GM21381 (cell line): ENCODE measurements at regions not wholly inside any gene's neighbourhood (a gene's known extent, or its start where the extent isn't known, plus 50 kb on each side); places are given as distances from the start of the nearest gene placed in this dataset.
"Not testable (repeated sequence)": the region's sequence is repeated elsewhere in the genome, so short reads cannot be mapped to it uniquely, and the experiment has no call there.

Experiments
- ATAC-seq: cut with Tn5 transposase; IDR thresholded peaks from one replicate; pipeline ENCODE4 v1.9.1; 2021; ENCODE audit warnings: mild to moderate bottlenecking, moderate library complexity; ENCODE audit not compliant: unreplicated experiment

DNA sequence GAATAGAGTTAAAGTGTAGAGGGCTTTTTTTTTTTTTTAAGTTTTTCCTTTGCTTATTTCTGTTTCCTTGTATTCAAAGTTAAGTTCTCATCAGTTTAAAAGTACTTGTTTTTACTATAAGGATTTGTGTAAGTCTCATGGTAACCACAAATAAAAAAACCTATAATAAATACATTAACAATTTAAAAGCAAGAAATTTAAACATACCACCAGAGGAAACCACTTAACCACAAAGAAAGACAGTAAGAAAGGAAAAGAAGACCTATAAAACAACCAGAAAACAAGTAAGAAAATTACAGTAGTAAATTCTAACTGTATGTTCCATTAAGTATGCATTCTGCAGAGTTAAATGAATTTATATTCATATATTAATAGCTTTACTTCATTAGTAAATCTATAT is 999.1 kb upstream of the ATXN8OS start:
- no peak for ATAC-seq

DNA sequence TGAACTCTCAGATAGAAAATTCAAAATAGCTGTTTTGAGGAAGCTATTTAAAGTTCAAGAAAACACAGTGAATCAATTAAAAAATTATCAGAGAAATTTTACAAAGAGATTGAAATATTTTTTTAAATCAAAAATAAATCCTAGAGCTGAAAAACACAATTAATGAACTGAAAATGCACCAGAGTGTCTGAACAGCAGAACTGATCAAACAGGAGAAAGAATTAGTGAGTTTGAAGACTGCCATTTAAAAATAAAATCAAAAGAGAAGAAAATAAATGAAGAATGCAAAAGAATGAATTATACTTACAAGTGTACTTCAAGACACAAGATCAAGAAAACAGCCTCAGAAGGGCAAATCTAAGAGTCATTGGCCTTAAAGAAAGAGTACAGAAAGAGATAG is 1000.2 kb upstream of the ATXN8OS start:
- no peak for ATAC-seq

DNA sequence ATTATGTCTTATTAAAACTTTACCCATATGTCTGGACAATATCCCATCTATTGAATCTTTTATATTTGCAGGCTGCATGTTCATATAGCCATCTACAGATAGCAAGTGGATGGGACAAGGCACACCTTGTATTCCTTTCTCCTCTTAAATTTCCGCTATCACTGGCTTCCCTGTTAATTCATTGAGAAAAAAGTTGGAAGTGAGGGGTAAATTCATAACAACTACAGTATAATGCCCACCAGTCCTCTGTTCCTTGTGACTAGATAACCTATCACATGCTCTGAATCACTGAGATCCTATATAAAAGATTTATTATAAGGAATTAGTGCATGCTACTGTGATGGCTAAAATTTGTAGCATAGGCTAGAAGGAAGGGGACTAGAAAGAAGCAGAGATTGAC is 1005.8 kb upstream of the ATXN8OS start:
- no peak for ATAC-seq

DNA sequence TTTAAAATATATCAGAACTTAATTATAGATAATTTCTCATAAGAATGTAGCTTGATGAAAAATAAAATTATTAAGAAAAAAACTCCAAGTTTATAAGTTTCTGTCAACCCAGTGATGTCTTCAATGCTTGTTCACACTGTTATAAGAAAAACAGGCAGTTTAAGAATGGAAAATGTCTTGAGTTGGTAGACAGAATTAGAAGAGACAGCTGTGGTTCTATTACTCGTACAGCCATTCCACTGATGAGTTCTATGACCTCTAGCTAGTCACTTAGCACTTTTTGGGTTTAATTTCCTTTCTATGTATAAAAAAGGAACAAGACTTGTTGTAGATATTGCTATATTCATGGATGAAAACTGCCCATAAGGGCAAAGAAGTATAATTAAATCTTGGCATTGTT is 1013.1 kb upstream of the ATXN8OS start:
- no peak for ATAC-seq

DNA sequence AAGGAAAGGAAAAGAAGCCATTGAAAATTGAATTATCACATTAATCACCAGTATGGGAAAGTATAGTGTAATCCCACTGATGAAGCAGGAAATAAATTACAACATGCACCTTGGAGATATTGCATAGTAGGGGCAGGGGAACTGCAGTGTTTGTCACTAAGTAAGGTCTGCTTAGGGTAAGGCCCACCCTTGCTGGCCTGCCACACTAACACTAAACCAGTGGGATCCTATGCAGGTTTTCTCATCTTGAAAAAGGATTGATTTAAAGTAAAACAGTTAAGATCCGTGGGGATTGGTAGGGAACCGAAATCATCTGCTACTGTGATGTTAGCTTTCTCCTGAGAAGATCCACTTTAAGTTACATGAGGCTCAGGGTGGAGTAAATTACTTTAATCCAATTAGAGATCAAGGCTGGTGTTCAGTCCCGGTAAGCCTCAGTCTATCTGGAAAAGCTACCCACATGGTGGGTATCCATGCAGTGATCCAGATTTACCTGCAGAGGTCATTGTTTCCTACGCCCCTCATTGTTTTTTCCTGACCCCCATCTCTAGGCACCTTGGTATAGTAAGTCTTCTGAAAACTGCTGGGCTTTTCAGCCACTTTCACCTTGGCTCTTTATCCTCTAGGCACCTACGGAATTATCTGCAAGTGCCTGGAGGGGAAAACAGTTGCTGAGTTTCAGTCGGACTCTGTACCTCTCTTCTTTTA is 1014.9 kb upstream of the ATXN8OS start:
- no peak for ATAC-seq

DNA sequence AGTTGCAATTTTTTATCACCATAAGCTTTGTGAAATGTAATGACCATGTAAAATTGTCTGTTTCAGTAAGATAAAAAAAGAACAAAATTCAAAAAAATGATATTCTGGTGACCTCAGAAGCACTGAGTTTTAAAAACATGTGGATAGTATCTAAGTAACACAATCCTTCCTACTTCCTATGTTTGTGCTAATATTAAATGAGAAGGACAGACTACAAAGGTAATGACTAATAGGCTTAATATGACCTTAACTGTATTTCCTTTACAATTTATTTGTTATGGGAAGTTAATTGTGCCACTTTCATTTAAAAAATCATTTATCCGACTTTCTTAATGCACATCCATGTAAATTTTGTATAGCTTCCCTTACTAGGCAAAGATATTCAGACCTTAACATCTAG is 1030.4 kb upstream of the ATXN8OS start:
- ATAC-seq = no peak

DNA sequence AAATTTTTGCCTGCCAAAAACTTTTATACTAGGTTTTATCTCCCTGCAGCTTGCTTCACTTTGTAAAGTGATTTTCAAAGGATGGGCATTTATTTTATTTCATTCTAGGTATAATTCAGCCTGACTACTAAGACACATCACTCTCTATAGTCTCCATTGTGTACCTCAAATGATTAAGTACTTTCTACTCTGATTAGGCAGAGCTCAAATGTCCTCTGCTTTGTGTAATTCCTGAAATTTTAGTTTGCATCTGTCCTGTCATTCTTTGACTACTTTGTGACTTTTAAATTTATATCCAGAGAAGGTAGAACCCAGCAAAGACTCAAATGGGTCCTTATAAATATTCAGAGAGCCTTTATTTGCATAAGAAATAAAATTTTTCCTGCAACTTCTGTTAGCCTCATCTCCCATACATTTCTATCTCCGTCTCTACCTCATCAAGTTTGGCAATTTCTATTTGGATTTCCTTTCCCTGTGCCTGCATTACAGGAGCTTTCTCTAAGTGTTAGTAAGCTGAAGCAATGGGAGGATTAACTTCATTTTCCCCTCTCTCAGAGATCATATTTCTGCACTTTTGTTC is 1038.0 kb upstream of the ATXN8OS start:
- ATAC-seq = no peak

DNA sequence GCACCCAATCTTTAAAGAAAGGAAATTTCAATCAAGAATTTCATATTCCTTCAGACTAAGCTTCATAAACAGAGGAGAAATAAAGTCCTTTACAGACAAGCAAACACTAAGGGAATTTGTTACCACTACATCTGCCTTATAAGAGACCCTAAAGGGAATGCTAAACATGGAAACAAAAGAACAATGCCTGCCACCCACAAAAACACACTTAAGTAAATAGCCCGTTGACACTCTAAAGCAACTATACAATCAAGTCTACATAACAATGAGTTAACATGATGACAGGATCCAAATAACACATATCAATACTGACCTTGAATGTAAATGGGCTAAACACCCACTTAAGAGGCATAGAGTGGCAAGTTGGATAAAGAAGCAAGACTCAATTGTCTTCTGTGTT is 1056.9 kb upstream of the ATXN8OS start:
- no peak for ATAC-seq

DNA sequence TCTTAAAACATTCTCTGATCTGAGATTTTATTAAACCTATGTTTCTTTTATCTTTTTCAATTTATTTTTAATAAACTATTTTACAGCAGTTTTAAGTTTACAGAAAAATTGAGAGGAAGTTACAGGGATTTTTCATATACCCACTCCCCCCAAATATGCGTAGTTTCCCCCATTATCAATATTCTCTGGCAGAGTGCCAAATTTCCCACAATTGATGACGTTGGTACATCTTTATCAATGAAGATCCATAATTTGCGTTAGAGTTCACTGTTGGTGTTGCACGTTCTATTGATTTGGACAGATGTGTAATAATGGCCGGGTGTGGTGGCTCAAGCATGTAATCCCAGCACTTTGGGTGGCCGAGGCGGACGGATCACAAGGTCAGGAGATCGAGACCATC is 1063.0 kb upstream of the ATXN8OS start:
- ATAC-seq = no peak

DNA sequence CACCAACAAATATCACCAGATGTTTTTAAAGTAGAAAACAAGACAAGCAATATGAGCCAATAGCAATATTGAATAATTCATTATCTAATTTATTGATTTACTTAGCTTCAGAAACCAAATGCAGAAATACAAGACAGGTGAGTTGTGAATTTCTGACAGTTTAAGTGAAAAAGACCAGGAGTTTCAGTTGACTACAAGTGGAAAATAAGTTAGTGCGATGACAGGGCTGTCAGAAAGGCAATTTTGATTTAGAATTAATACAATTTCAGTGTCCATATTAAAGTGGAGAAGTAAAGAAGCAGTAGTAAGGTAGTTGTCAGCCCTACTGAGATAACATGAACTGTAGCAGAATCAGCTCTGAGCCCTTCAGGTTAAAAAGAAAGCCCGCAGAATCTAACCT is 1066.7 kb upstream of the ATXN8OS start:
- ATAC-seq = no peak

DNA sequence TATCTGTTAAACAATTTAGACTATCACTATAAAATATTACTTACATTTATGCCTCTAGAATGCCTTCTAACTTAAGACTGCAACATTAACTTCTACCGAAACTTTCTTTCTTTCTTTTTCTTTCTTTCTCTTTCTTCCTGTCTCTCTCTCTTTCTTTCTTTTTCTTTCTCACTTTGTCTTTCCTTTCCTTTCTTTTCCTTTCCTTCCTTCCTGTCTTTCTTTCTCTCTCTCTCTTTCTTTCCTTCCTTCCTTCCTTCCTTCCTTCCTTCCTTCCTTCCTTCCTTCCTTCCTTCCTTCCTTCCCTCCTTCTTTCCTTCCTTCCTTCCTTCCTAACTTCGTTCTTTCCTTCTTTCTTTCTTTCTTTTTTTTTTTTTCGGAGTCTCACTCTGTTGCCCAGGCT is 1071.9 kb upstream of the ATXN8OS start:
- no peak for ATAC-seq

DNA sequence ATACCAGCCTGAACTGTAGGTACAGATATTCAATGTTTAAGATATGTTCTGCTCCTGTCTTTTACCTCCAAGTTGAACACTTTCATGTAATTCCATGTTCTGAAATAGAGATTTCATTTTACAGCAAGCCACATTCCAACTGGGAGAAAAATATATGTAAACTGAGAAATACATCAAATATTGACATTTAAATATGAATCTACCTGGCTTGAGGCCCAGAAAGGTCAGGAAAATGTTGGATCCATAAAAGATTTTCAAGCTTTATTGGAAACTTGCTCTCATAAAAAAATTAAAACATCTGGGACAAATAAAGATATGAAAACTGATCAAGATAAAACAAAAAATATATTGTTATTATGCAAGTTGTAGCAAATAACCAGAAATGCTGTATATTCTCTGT is 1078.7 kb upstream of the ATXN8OS start:
- no peak for ATAC-seq

DNA sequence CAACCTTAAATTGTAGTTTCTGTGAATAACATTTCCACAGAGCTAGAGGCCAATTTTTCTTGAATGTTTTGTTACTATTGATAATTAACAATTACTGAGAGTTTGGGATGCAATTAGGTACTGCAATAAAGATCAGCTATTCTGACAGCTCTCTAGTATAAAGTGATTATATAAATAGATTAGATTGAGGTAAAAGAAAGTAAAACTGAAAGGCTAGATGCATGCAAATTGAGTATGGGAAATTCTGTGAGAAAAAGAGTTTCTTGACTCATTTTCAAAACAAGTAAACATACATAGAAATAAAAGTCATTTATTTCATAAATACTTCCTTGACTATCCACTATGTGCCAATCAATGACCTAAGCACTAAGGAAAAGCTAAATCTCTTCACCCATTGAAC is 1087.5 kb upstream of the ATXN8OS start:
- no peak for ATAC-seq

DNA sequence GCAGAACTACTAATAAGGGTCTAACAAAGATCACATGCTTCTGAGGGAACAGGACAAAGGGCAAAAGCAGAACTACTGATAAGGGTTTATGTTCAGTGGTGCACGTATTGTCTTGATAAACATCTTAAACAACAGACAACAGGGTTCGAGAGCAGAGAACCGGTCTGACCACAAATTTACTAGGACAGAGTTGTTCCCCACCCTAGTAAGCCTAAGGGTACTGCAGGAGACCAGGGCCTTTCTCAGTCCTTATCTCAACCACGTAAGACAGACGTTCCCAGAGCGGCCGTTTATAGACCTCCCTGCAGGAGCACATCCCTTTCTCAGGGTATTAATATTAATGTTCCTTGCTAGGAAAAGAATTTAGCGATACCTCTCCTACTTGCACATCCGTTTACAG is 1089.5 kb upstream of the ATXN8OS start:
- ATAC-seq = not testable (repeated sequence)

DNA sequence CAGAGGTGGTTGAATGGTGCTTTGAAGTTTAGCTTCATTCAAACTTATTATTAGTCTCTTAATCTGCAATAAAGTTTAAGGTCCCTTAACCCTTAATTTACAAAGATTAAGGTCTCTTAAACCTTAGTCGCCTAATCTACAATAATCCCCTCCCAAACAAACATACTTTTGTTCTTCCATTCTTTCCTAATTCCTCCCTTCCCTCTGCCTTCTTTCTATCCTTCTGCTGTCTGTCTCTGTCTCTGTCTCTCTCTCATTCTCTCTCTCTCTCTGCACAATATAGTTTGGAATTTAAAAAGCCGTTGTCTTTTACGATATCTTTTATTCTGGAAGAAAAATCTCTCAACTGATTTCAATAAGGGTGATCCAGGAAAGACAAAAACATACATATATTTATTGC is 1096.8 kb upstream of the ATXN8OS start:
- ATAC-seq = no peak

DNA sequence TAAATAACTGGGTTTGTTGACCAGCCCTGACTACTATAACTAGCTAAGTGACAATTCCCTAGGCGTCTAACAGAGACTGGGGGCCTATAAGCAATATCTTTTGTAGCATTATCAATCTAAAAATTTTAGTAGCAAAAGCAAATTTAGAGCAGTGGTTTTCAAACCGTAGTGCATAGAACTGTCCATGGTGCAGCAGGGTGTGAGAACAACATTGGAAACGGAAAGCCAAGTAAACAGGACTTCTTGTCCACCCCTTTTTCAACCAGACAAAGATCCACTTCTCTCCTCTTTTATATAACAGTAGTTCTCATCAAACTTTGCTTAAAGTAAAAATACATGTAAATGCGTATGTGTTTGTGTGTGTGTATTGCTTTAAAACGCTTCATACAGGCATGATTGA is 1099.1 kb upstream of the ATXN8OS start:
- ATAC-seq = no peak

DNA sequence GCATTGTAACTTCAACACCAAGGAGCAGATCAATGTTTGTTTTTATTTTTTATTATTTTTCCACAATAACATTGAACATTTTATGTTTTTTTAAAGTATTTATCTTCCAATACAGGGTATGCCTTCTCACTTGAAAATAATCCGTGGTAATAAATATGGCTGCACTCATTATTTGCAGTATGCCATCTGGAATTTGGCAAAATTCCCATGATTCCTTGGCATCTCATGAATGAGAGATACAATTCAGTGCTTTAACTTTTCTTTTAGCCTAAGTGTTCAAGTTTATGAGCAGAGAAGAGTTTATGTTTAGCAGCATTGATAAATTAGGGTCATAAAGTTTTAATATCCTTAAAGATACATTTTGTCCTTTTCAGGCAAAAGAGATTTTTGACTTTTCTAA is 1109.6 kb upstream of the ATXN8OS start:
- no peak for ATAC-seq

DNA sequence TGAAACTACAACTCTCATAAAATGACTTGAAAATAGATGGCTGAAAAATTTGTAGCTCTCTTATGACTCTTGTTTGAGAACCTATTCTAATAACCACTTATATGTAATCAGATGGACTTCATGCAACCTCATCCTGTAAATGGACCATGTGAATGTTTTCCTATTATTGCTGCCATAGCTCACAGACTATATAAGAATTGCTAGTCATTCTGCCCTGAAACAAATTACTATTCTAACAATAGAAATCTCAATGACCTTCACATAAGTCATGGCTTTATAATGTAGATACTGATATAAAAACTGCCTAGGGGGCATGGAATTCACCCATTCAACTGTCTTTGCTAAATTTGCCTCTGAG is 1111.0 kb upstream of the ATXN8OS start:
- ATAC-seq = no peak

DNA sequence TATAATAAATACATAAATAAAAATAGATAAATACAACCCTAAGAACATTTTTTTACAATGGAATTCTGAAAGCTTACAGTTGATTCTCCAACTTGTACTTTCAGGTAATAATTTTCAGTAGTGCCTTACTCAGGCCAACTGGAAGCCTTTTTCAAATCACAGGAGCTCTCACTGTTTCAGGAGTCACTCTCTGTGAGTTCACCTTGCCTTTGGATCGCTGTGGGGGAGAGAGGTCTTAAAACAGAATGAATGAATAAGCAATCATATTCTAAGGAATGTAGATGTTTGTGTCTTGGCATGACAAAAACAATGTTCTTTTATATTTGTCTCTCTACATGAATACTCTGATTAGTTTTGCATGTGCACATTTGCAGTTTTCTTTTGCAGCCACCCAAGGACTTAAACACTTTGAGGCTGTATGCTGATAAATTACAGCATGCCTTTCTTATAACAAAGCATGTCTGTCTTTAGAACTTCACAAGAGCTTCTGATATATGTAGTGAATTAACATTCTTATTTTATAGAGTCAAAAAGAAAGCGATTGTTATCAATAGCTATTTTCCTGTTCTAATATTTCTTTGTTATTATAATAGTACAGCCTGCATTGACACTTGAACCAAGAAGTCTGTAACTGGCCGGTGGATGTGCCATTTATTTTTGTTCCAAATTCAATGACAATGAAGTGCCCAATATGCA is 1111.5 kb upstream of the ATXN8OS start:
- ATAC-seq = no peak

DNA sequence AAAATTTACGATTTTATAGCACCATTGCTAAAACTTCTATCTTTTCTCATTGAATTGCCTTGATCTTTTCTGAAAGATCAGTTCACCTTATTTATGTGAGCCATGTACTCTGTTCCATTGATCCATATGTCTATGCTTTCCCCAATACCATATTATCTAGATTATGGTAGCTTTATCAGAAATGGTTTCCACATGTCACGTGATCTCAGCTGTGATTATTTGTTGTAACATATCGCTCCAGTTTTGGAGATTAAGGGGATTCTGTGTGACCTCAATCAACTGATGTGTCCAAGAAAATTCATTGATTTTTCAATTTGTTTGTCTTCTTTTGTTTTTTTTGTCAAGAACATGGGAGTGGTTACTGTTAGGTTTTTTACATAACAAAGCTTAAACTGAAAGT is 1114.5 kb upstream of the ATXN8OS start:
- no peak for ATAC-seq

DNA sequence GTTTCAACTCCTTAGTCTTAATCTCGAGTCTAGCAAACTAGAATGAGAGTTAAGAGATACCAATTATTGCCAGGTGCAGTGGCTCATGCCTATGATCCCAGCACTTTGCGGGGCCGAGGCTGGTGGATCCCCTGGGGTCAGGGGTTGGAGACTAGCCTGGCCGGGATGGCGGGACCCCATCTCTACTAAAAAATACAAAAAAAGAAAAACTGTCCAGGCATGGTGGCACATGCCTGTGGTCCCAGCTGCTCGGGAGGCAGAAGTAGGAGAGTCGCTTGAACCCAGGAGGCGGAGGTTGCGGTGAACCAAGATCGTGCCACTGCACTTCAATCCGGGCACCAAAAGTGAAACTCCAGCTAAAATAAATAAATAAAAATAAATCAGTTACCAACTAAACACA is 1119.5 kb upstream of the ATXN8OS start:
- no peak for ATAC-seq

DNA sequence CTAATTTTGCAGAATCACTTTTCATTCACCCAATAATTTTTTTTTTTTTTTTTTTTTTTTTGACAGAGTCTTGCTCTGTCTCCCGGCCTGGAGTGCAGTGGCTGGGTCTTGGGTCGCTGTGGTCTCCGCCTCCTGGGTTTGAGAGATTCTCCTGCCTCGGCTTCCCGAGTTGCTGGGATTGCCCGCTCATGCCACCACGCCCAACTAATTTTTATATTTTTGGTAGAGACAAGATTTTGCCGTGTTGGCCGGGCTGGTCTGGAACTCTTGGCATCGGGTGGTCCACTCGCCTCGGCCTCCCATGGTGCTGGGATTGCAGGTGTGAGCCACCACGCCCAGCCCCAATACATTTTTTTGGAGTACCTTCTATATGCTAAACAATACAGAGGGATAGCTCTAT is 1120.0 kb upstream of the ATXN8OS start:
- ATAC-seq = no peak
